HFF-Myc (cell line): ENCODE measurements at regions not wholly inside any gene's neighbourhood (a gene's known extent, or its start where the extent isn't known, plus 50 kb on each side); places are given as distances from the start of the nearest gene placed in this dataset.

Experiments used
- DNase-seq: peaks from one replicate; pipeline ENCODE4 v3.0.0-alpha.2; 2011; ENCODE audit warnings: low read depth; ENCODE audit errors: extremely low read depth
- H3K4me3 ChIP-seq: replicated peaks from 2 replicates; pipeline ENCODE4 v1.5.1; 2011; ENCODE audit warnings: low read depth, mild to moderate bottlenecking, control low read depth, low read length
- CTCF ChIP-seq: IDR thresholded peaks from 2 replicates; pipeline ENCODE4 v1.5.1; 2012; ENCODE audit warnings: mild to moderate bottlenecking, low read depth, low read length, control low read depth; ENCODE audit errors: missing control alignments

DNA sequence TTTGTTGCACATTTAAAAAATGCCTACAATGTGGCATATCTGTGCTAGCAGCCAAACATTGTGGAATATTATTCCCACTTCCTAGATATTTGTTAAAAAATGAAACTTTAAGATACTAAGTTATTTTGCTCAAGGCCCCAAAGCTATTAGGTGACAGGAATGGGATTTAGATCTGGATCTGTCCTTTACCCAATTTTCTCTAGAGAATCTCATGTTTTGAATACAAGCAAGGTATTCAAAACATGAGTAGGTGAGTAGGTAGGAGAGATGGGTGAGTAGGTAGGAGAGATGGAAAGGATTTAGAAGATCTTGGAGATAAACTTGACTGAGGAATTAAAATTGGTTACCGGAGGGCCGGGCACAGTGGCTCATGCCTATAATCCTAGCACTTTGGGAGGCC, 61.2 kb upstream of the AKIRIN2 start:
- no peak for TF ChIP-seq CTCF
- H3K4me3 ChIP-seq = no peak overlapping the region
- DNase-seq = no peak

GRCh38 chr6:87762116-87762515, 60.1 kb upstream of the AKIRIN2 start:
- no peak overlapping the region for H3K4me3 ChIP-seq
- DNase-seq = no peak
- TF ChIP-seq CTCF = no peak

GRCh38 chr6:87757792-87758191, 55.8 kb upstream of the AKIRIN2 start:
- TF ChIP-seq CTCF = no peak
- DNase-seq = no peak
- no peak overlapping the region for H3K4me3 ChIP-seq

DNA sequence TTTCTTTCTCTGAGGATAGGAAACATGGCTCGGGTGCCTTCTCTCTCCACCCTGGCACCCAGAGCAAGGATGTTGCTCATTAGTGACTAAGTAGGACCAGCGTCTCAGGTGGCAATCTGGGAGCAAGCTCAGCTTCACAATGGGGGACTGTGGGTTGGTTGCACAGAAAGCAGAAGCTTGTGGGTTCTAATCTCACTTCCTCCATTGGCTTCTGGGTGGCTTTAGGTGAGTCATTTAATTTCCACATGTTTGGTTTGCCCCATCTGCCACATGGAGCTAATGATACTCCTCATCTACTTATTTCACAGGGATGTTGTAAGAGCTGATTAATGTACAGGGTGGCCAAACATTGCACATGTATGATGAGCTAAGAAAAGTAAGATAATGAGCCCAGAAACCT, 54.8 kb upstream of the AKIRIN2 start:
- no peak overlapping the region for H3K4me3 ChIP-seq
- TF ChIP-seq CTCF = no peak

GRCh38 chr6:87755708-87756671, 54.0 kb upstream of the AKIRIN2 start:
- H3K4me3 ChIP-seq = no peak overlapping the region
- no peak for DNase-seq
- no peak for TF ChIP-seq CTCF

More for the DNA sequence above, 54.8 kb upstream of the AKIRIN2 start:
- DNase-seq = peak; percentile 50

DNA sequence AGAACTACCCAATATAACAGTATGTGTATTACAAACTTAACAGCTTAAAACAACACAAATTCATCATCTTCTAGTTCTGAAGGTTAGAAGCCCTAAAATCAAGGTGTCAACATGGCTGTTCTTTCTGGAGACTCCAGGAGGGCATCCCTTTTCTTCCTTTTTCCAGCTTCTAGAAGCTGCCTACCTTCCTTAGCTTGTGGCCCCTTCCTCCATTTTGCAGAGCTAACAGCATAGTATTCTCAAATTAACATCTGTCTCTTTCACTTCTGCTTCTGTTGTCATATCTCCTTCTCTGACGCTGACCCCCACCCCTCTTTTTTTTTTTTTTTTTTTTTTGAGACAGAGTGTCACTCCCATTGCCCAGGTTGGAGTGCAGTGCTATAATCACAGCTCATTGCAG, 52.8 kb upstream of the AKIRIN2 start:
- H3K4me3 ChIP-seq = no peak overlapping the region
- DNase-seq = no peak
- TF ChIP-seq CTCF = no peak
